Liver (tissue), 8 donors: ENCODE measurements at regions not wholly inside any gene's neighbourhood (a gene's known extent, or its start where the extent isn't known, plus 50 kb on each side); places are given as distances from the start of the nearest gene placed in this dataset.
A peak's percentile ranks its signal among the peaks of the same experiment; 100 is the strongest.

ENCODE experiments used
- DNase-seq: peaks from one replicate; pipeline ENCODE4 v3.0.0-alpha.2; 2017; ENCODE audit warnings: low spot score
- H3K27ac ChIP-seq, 2 donors: one replicate each; pipeline ENCODE4 v1.7.0; 2013; ENCODE audit warnings: inconsistent platforms in 2 of 2, low read length in 2 of 2, control low read depth in 1 of 2, low read depth in 1 of 2, mild to moderate bottlenecking in 1 of 2
- H3K27me3 ChIP-seq, 4 donors: one replicate each; pipeline versions ENCODE4 v1.6.1 to v1.7.0; 2013; ENCODE audit warnings: low read length in 3 of 4, inconsistent platforms in 1 of 4, mild to moderate bottlenecking in 1 of 4, moderate library complexity in 1 of 4; ENCODE audit not compliant: control insufficient read depth in 4 of 4, insufficient read depth in 4 of 4
- H3K36me3 ChIP-seq, 4 donors: one replicate each; pipeline versions ENCODE4 v1.6.1 to v1.7.0; 2013; ENCODE audit warnings: low read length in 3 of 4, mild to moderate bottlenecking in 3 of 4, low read depth in 1 of 4, moderate library complexity in 1 of 4; ENCODE audit not compliant: control insufficient read depth in 4 of 4, insufficient read depth in 3 of 4
- H3K4me1 ChIP-seq, 4 donors: one replicate each; pipeline versions ENCODE4 v1.6.1 to v1.7.0; 2013; ENCODE audit warnings: low read length in 3 of 4, mild to moderate bottlenecking in 3 of 4, moderate library complexity in 1 of 4; ENCODE audit not compliant: control insufficient read depth in 4 of 4, insufficient read depth in 4 of 4
- H3K4me3 ChIP-seq, 3 donors: one replicate each; pipeline versions ENCODE4 v1.6.1 to v1.7.0; 2013; ENCODE audit warnings: low read length in 3 of 3, control low read depth in 1 of 3, low read depth in 1 of 3, mild to moderate bottlenecking in 1 of 3
- H3K9ac ChIP-seq, 2 donors: one replicate each; pipeline ENCODE4 v1.7.0; 2013; ENCODE audit warnings: low read length in 2 of 2, mild to moderate bottlenecking in 2 of 2, moderate library complexity in 2 of 2, control low read depth in 1 of 2, low read depth in 1 of 2
- H3K9me3 ChIP-seq, 4 donors: one replicate each; pipeline versions ENCODE4 v1.6.1 to v1.7.0; 2013; ENCODE audit warnings: low read length in 3 of 4; ENCODE audit not compliant: control insufficient read depth in 4 of 4
- EGR1 ChIP-seq, 2 donors: IDR thresholded peaks; 2 replicates each; pipeline ENCODE4 v1.6.1; 2016 to 2018; ENCODE audit warnings: antibody characterized with exemption in 2 of 2, low read depth in 2 of 2
- FOXA1 ChIP-seq: IDR thresholded peaks from 2 replicates; pipeline ENCODE4 v1.6.1; 2016; ENCODE audit warnings: antibody characterized with exemption
- FOXA2 ChIP-seq: IDR thresholded peaks from 2 replicates; pipeline ENCODE4 v1.6.1; 2016; ENCODE audit warnings: antibody characterized with exemption
- GABPA ChIP-seq, 2 donors: IDR thresholded peaks in 1 of 2; conservative IDR thresholded peaks in 1 of 2; 2 replicates each; pipeline ENCODE4 v1.6.1; 2016; ENCODE audit warnings: antibody characterized with exemption in 2 of 2, mild to moderate bottlenecking in 1 of 2, moderate library complexity in 1 of 2
- HNF4A ChIP-seq, 2 donors: conservative IDR thresholded peaks; 2 replicates each; pipeline ENCODE4 v1.6.1; 2016; ENCODE audit warnings: antibody characterized with exemption in 2 of 2, mild to moderate bottlenecking in 2 of 2
- HNF4G ChIP-seq: IDR thresholded peaks from 2 replicates; pipeline ENCODE4 v1.6.1; 2016; ENCODE audit warnings: antibody characterized with exemption
- JUND ChIP-seq, 2 donors: IDR thresholded peaks; 2 replicates each; pipeline ENCODE4 v1.6.1; 2016; ENCODE audit warnings: antibody characterized with exemption in 2 of 2
- NR2F2 ChIP-seq: IDR thresholded peaks from 2 replicates; pipeline ENCODE4 v1.6.1; 2016; ENCODE audit warnings: antibody characterized with exemption
- RAD21 ChIP-seq, 2 donors: IDR thresholded peaks; 2 replicates each; pipeline ENCODE4 v1.6.1; 2016; ENCODE audit warnings: antibody characterized with exemption in 2 of 2, mild to moderate bottlenecking in 2 of 2
- RXRA ChIP-seq, 2 donors: IDR thresholded peaks; 2 replicates each; pipeline ENCODE4 v1.6.1; 2017 to 2018; ENCODE audit warnings: antibody characterized with exemption in 2 of 2, mild to moderate bottlenecking in 1 of 2
- SP1 ChIP-seq: IDR thresholded peaks from 2 replicates; pipeline ENCODE4 v1.6.1; 2018; ENCODE audit warnings: antibody characterized with exemption, mild to moderate bottlenecking
- TAF1 ChIP-seq: conservative IDR thresholded peaks from 2 replicates; pipeline ENCODE4 v1.6.1; 2016; ENCODE audit warnings: antibody characterized with exemption, mild to moderate bottlenecking
- YY1 ChIP-seq: IDR thresholded peaks from 2 replicates; pipeline ENCODE4 v1.6.1; 2016; ENCODE audit warnings: antibody characterized with exemption, mild to moderate bottlenecking
- WGBS: extraction: QIAGEN DNeasy Blood & Tissue Kit; methylation state at CpG from one replicate; pipeline ENCODE4 v1.1.7; 2013; 5-methylcytosine and 5-hydroxymethylcytosine counted together
- TF ChIP-seq, protein P1 (sequence below): IDR thresholded peaks from 2 replicates; pipeline ENCODE4 v1.6.1; 2016; ENCODE audit warnings: antibody characterized with exemption
- TF ChIP-seq, protein P2 (sequence below): IDR thresholded peaks from 2 replicates; pipeline ENCODE4 v1.6.1; 2016; ENCODE audit warnings: antibody characterized with exemption
- TF ChIP-seq, protein P3 (sequence below): fragments of 150-350 bp; IDR thresholded peaks from 2 replicates; pipeline ENCODE4 v1.5.1; 2017; ENCODE audit warnings: improper control_type of control experiment, low read depth, low read length; ENCODE audit not compliant: missing input control
- TF ChIP-seq, protein P4 (sequence below): IDR thresholded peaks from 2 replicates; pipeline ENCODE4 v1.6.1; 2016; ENCODE audit warnings: antibody characterized with exemption, mild to moderate bottlenecking
- TF ChIP-seq, protein P5 (sequence below): IDR thresholded peaks from 2 replicates; pipeline ENCODE4 v1.6.1; 2016; ENCODE audit warnings: antibody characterized with exemption
- donor health status: healthy.
- donor health status: healthy.
- donor health status: healthy.
- donor health status: healthy.
- donor health status: healthy.

DNA sequence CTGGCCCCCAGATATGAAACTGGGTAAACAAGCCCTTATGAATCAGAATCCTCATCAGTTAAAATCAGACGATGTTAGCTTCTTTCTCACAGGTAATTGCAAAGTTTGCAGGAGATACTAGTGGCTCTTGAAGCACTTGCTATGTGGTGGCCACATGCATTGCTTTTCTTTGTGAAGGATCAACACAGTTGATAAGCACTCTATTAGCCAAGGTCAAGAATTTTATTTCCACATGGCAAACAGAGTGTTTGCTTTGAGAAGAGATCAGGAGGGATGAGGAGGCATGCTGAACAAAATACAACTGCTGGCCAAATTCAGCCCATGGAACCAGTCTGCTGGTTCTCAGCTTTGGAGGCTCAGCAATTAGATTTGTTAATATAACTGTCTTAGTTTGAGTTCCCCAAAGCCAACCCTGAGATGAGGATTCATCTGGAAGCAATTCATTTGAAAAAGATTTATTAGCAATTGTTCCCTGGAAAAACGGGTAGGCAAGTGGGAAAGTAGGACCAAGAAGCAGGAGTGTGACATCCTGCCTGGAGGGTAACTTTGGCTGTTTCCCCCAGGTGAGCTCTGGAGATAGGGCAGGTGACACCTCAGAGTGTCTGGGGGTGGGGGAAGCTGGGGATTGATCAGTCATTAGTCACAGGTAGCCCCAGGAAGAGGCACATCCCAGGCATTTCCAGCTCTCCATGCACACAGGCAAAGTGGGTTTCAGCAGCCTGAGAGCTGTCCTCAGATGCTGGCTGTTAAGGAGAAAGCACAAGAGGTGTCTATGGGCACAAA lies 180.3 kb downstream of the ABHD5 start:
- no peak for TF ChIP-seq NR2F2
- no peak for TF ChIP-seq EGR1 (IDR thresholded peaks at IDR 0.05; ENCODE audit: low read depth in 2 of 2)
- TF ChIP-seq RAD21 (IDR thresholded peaks at IDR 0.05): no peak
- TF ChIP-seq RXRA (IDR thresholded peaks at IDR 0.05): no peak
- TF ChIP-seq FOXA1: no peak
- no peak for TF ChIP-seq YY1
- TF ChIP-seq JUND (IDR thresholded peaks at IDR 0.05): no peak
- TF ChIP-seq, protein P1, sequence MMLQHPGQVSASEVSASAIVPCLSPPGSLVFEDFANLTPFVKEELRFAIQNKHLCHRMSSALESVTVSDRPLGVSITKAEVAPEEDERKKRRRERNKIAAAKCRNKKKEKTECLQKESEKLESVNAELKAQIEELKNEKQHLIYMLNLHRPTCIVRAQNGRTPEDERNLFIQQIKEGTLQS: no peak
- no peak for TF ChIP-seq SP1
- no peak for TF ChIP-seq GABPA (IDR thresholded peaks at IDR 0.05 in 1 of 2, conservative IDR thresholded peaks at IDR 0.05 in 1 of 2)
- no peak for TF ChIP-seq TAF1
- TF ChIP-seq FOXA2: no peak
- TF ChIP-seq HNF4A (conservative IDR thresholded peaks at IDR 0.05): no peak
- TF ChIP-seq, protein P2, sequence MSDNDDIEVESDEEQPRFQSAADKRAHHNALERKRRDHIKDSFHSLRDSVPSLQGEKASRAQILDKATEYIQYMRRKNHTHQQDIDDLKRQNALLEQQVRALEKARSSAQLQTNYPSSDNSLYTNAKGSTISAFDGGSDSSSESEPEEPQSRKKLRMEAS: no peak
- TF ChIP-seq, protein P3, sequence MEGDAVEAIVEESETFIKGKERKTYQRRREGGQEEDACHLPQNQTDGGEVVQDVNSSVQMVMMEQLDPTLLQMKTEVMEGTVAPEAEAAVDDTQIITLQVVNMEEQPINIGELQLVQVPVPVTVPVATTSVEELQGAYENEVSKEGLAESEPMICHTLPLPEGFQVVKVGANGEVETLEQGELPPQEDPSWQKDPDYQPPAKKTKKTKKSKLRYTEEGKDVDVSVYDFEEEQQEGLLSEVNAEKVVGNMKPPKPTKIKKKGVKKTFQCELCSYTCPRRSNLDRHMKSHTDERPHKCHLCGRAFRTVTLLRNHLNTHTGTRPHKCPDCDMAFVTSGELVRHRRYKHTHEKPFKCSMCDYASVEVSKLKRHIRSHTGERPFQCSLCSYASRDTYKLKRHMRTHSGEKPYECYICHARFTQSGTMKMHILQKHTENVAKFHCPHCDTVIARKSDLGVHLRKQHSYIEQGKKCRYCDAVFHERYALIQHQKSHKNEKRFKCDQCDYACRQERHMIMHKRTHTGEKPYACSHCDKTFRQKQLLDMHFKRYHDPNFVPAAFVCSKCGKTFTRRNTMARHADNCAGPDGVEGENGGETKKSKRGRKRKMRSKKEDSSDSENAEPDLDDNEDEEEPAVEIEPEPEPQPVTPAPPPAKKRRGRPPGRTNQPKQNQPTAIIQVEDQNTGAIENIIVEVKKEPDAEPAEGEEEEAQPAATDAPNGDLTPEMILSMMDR: no peak
- H3K9ac ChIP-seq: no peak overlapping the region
- H3K4me1 ChIP-seq: no peaks in the 10 kb centered on the region
- no peak overlapping the region for H3K4me3 ChIP-seq
- H3K27ac ChIP-seq: no peak overlapping the region
- no peaks in the 10 kb centered on the region for H3K36me3 ChIP-seq
- DNase-seq: peak; percentile 13
- no peaks in the 10 kb centered on the region for H3K9me3 ChIP-seq
- 50% methylated on average over 2 of the region's 2 CpGs for WGBS
- H3K27me3 ChIP-seq: peaks cover 0 to 2% (median 0%) of the 10 kb centered on the region in 4 donors

DNA sequence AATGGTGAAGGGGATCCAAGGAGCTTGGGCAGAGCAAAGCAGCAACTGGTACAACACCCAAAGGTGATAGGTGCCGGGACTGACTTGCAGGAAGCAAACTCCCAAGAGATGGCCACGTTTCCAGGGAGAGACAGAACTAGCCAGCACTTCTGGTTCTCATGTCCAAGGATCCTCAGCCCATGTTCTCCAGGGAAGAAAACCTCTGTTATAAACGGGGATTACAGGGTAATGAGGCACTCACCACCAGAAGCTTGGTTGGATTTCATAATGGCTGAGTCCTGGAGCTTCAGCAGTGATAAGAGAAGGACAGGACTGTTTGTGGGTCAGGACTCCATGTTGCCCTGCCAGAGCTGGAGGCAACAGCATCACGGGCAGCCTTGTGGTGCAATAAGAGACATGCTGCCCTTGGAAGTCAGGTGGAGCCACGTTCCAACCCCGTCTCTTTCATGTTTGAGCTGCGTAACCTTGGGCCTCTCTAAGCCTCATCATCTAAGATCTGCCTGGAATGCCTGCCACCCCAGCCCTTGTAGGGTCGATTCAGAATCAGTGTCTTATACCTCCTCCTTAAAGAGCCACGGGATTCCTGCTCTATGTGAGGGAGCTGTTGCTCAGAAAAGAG lies 181.0 kb downstream of the ABHD5 start:
- Histone ChIP-seq H3K4me3 (no peak overlapping the region), H3K27ac (no peak overlapping the region), H3K9ac (no peak overlapping the region), H3K9me3 (no peaks in the 10 kb centered on the region), H3K36me3 (no peaks in the 10 kb centered on the region), H3K4me1 (no peaks in the 10 kb centered on the region), H3K27me3 (peaks cover 0 to 2% (median 0%) of the 10 kb centered on the region in 4 donors)
- WGBS: 55% methylated on average over 9 of the region's 9 CpGs
- TF ChIP-seq RAD21 (IDR thresholded peaks at IDR 0.05): no peak
- no peak for TF ChIP-seq SP1
- TF ChIP-seq TAF1: no peak
- TF ChIP-seq RXRA (IDR thresholded peaks at IDR 0.05): no peak
- TF ChIP-seq FOXA2: no peak
- TF ChIP-seq YY1: no peak
- TF ChIP-seq, protein P4, sequence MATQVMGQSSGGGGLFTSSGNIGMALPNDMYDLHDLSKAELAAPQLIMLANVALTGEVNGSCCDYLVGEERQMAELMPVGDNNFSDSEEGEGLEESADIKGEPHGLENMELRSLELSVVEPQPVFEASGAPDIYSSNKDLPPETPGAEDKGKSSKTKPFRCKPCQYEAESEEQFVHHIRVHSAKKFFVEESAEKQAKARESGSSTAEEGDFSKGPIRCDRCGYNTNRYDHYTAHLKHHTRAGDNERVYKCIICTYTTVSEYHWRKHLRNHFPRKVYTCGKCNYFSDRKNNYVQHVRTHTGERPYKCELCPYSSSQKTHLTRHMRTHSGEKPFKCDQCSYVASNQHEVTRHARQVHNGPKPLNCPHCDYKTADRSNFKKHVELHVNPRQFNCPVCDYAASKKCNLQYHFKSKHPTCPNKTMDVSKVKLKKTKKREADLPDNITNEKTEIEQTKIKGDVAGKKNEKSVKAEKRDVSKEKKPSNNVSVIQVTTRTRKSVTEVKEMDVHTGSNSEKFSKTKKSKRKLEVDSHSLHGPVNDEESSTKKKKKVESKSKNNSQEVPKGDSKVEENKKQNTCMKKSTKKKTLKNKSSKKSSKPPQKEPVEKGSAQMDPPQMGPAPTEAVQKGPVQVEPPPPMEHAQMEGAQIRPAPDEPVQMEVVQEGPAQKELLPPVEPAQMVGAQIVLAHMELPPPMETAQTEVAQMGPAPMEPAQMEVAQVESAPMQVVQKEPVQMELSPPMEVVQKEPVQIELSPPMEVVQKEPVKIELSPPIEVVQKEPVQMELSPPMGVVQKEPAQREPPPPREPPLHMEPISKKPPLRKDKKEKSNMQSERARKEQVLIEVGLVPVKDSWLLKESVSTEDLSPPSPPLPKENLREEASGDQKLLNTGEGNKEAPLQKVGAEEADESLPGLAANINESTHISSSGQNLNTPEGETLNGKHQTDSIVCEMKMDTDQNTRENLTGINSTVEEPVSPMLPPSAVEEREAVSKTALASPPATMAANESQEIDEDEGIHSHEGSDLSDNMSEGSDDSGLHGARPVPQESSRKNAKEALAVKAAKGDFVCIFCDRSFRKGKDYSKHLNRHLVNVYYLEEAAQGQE: no peak
- TF ChIP-seq EGR1 (IDR thresholded peaks at IDR 0.05; ENCODE audit: low read depth in 2 of 2): no peak
- no peak for TF ChIP-seq FOXA1
- no peak for TF ChIP-seq JUND (IDR thresholded peaks at IDR 0.05)
- TF ChIP-seq, protein P5, sequence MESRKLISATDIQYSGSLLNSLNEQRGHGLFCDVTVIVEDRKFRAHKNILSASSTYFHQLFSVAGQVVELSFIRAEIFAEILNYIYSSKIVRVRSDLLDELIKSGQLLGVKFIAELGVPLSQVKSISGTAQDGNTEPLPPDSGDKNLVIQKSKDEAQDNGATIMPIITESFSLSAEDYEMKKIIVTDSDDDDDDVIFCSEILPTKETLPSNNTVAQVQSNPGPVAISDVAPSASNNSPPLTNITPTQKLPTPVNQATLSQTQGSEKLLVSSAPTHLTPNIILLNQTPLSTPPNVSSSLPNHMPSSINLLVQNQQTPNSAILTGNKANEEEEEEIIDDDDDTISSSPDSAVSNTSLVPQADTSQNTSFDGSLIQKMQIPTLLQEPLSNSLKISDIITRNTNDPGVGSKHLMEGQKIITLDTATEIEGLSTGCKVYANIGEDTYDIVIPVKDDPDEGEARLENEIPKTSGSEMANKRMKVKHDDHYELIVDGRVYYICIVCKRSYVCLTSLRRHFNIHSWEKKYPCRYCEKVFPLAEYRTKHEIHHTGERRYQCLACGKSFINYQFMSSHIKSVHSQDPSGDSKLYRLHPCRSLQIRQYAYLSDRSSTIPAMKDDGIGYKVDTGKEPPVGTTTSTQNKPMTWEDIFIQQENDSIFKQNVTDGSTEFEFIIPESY: no peak
- no peak for TF ChIP-seq HNF4G
- TF ChIP-seq, protein P3: no peak
- TF ChIP-seq, protein P1: no peak
- TF ChIP-seq NR2F2: no peak
- no peak for TF ChIP-seq HNF4A (conservative IDR thresholded peaks at IDR 0.05)
- TF ChIP-seq, protein P2: no peak
- TF ChIP-seq GABPA (IDR thresholded peaks at IDR 0.05 in 1 of 2, conservative IDR thresholded peaks at IDR 0.05 in 1 of 2): no peak
- peak; percentile 13 for DNase-seq
